Breast epithelium (tissue), 4 donors: ENCODE measurements at regions not wholly inside any gene's neighbourhood (a gene's known extent, or its start where the extent isn't known, plus 50 kb on each side); places are given as distances from the start of the nearest gene placed in this dataset.

ENCODE experiments used
- DNase-seq, 2 donors: peaks; one replicate each; pipeline ENCODE4 v3.0.0-alpha.2; 2019; ENCODE audit warnings: low spot score in 2 of 2
- H3K27ac ChIP-seq, 2 donors: fragments of 200-600 bp; sonication (generic) in 1 of 2; one replicate each; pipeline ENCODE4 v1.5.1; 2016 to 2019; ENCODE audit warnings: mild to moderate bottlenecking in 1 of 2
- H3K27me3 ChIP-seq, 2 donors: fragments of 200-600 bp; sonication (generic) in 1 of 2; one replicate each; pipeline versions ENCODE4 v1.5.1 to v1.6.0; 2017 to 2019; ENCODE audit warnings: control low read depth in 1 of 2, mild to moderate bottlenecking in 1 of 2
- H3K36me3 ChIP-seq: fragments of 200-600 bp; one replicate; pipeline ENCODE4 v1.5.1; 2019
- H3K4me1 ChIP-seq, 2 donors: fragments of 200-600 bp; sonication (generic); one replicate each; pipeline ENCODE4 v1.5.1; 2016 to 2019; ENCODE audit warnings: control low read depth in 1 of 2
- H3K4me3 ChIP-seq, 3 donors: fragments of 200-600 bp; sonication (generic); 1 replicate in 2 of 3; 2 replicates in 1 of 3; pipeline ENCODE4 v1.5.1; 2016 to 2019; ENCODE audit warnings: mild to moderate bottlenecking in 3 of 3, moderate library complexity in 2 of 3
- H3K9me3 ChIP-seq, 2 donors: fragments of 200-600 bp; sonication (generic) in 1 of 2; one replicate each; pipeline ENCODE4 v1.5.1; 2016 to 2019; ENCODE audit warnings: control low read depth in 1 of 2
- CTCF ChIP-seq, 3 donors: fragments of 450-650 bp; IDR thresholded peaks; one replicate each; pipeline ENCODE4 v1.5.1; 2016 to 2017; ENCODE audit warnings: antibody characterized with exemption in 3 of 3, mild to moderate bottlenecking in 3 of 3, moderate library complexity in 3 of 3
- POLR2A ChIP-seq: fragments of 450-650 bp; IDR thresholded peaks from one replicate; pipeline ENCODE4 v1.6.1; 2016; ENCODE audit warnings: antibody characterized with exemption, mild to moderate bottlenecking, moderate library complexity
- POLR2AphosphoS5 ChIP-seq, 3 donors: sonication (generic); formaldehyde crosslinking; IDR thresholded peaks; one replicate each; pipeline ENCODE4 v1.6.1; 2017; ENCODE audit warnings: antibody characterized with exemption in 3 of 3
- intact Hi-C: fragments of 100-400 bp; cut with DNase I; formaldehyde crosslinking; loops from one replicate; pipeline ENCODE4 v1.15.1; 2023; ENCODE audit warnings: low total_unique reads

DNA sequence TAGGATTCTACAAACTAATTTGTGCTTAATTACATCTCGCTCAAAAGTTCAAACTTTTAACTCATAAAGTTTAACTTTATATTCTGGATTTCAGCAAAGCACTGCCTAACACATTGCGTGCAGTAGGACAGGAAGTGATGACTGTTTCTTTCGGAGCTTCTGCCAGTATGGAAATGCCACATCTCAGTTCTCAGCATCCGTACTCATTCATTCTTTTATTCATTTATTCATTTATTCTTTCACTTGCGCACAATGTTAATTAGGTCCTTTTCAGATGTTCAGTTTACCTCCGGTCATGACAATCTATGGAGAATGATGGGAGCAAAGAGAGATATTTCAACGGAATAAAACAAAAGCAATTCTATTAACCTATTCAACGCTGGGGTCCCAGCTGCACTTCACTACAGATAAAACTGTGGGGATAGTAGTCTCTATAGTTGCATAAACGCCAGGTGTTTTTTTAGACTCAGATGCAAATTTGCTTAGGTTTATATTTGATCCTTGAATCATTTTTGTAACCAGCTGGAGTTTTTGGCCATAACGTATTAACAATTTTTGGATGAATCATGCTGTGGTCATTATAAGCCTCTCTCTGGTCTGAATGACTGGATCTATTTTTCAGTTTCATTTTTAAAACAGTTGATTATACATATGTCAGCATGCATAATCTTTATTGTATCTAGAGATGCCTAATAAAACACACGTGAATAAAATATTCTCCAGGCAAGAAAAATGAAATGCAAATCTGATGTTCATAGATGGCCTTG lies 143.9 kb downstream of the KCNJ2 start:
- Histone ChIP-seq H3K4me1 (no peaks in the 10 kb centered on the region), H3K36me3 (no peaks in the 10 kb centered on the region), H3K9me3 (no peaks in the 10 kb centered on the region), H3K27me3 (no peaks in the 10 kb centered on the region), H3K4me3 (no peak overlapping the region), H3K27ac (no peak overlapping the region)
- DNase-seq = no peak
- intact Hi-C loops = no loop called here
- TF ChIP-seq CTCF (IDR thresholded peaks at IDR 0.05) = no peak
- TF ChIP-seq POLR2AphosphoS5 (IDR thresholded peaks at IDR 0.05) = no peak
- no peak for TF ChIP-seq POLR2A

GRCh38 chr17:70314096-70314495 lies 144.8 kb downstream of the KCNJ2 start:
- no peaks in the 10 kb centered on the region for H3K36me3 ChIP-seq
- H3K27me3 ChIP-seq = no peaks in the 10 kb centered on the region
- no peak for DNase-seq
- H3K9me3 ChIP-seq = no peaks in the 10 kb centered on the region
- TF ChIP-seq POLR2AphosphoS5 (IDR thresholded peaks at IDR 0.05) (no peak), POLR2A (no peak)
- no peak overlapping the region for H3K4me3 ChIP-seq
- H3K27ac ChIP-seq = no peak overlapping the region
- no peaks in the 10 kb centered on the region for H3K4me1 ChIP-seq
- intact Hi-C loops = no loop called here

GRCh38 chr17:70314506-70314905 lies 145.2 kb downstream of the KCNJ2 start:
- TF ChIP-seq CTCF (IDR thresholded peaks at IDR 0.05) = no peak
- TF ChIP-seq POLR2A = no peak
- TF ChIP-seq POLR2AphosphoS5 (IDR thresholded peaks at IDR 0.05) = no peak
- no peaks in the 10 kb centered on the region for H3K36me3 ChIP-seq
- DNase-seq = no peak
- H3K4me3 ChIP-seq = no peak overlapping the region
- intact Hi-C loops = no loop called here
- H3K4me1 ChIP-seq = no peaks in the 10 kb centered on the region
- H3K27me3 ChIP-seq = no peaks in the 10 kb centered on the region
- no peaks in the 10 kb centered on the region for H3K9me3 ChIP-seq
- H3K27ac ChIP-seq = no peak overlapping the region

DNA sequence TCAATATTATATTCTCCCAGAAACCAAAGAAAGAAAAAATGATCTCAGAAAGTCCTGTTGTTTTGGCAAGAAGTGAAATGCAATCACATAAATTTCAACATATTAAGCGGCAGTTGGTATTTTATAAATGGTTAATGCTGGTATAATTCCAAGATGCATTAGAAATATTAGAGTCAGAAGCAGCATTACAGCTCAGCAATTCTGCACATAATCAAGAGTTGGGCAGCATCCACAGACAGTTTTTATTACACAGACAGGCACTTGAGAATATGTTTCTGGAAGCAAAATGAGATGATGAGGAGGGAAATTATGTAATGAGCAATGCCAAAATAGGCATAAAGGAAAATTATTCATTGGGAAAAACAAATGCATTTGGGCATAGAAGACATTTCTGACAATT lies 148.1 kb downstream of the KCNJ2 start:
- Histone ChIP-seq H3K36me3 (no peaks in the 10 kb centered on the region), H3K4me1 (no peaks in the 10 kb centered on the region), H3K27me3 (no peaks in the 10 kb centered on the region), H3K27ac (no peak overlapping the region), H3K9me3 (no peaks in the 10 kb centered on the region), H3K4me3 (no peak overlapping the region)
- TF ChIP-seq POLR2A (no peak), CTCF (IDR thresholded peaks at IDR 0.05) (no peak), POLR2AphosphoS5 (IDR thresholded peaks at IDR 0.05) (no peak)
- no peak for DNase-seq
- intact Hi-C loops = no loop called here

DNA sequence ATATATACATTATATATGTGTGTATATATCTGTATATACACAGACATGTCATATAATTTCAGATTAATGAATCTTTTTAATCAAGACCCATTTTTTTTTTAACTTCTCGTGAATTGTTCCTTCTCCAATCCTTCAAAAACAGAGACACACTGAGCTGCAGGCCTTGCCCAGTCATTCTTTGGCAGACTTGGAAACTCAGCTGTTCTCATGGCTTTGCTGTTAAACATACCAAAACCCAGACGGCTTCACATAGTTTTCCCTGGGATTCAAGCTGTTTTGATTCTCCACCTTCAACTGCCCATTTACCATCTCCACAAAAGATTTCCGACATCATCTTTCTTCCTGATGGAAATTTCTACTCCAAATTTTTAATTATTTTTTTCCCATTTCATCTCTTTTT lies 148.7 kb downstream of the KCNJ2 start:
- H3K4me1 ChIP-seq = no peaks in the 10 kb centered on the region
- no peaks in the 10 kb centered on the region for H3K27me3 ChIP-seq
- H3K9me3 ChIP-seq = no peaks in the 10 kb centered on the region
- TF ChIP-seq POLR2AphosphoS5 (IDR thresholded peaks at IDR 0.05) (no peak), POLR2A (no peak), CTCF (IDR thresholded peaks at IDR 0.05) (no peak)
- no peaks in the 10 kb centered on the region for H3K36me3 ChIP-seq
- H3K4me3 ChIP-seq = no peak overlapping the region
- no peak overlapping the region for H3K27ac ChIP-seq
- intact Hi-C loops = no loop called here
- no peak for DNase-seq
